OCI-LY7 (cell line): ENCODE measurements at regions not wholly inside any gene's neighbourhood (a gene's known extent, or its start where the extent isn't known, plus 50 kb on each side); places are given as distances from the start of the nearest gene placed in this dataset.

Source experiments
- EZH2phosphoT487 ChIP-seq: fragments of 200-600 bp; sonication (generic); IDR thresholded peaks from 2 replicates; pipeline ENCODE4 v1.6.1; 2018; ENCODE audit warnings: low read depth, borderline replicate concordance, mild to moderate bottlenecking, mixed run types, antibody characterized with exemption, low read length, moderate library complexity, mixed read lengths
- TF ChIP-seq, protein P1 (sequence below): fragments of 200-600 bp; sonication (generic); conservative IDR thresholded peaks from 2 replicates; pipeline ENCODE4 v1.5.1; 2014; ENCODE audit warnings: mild to moderate bottlenecking, antibody characterized with exemption, low read length, moderate library complexity, mixed read lengths

DNA sequence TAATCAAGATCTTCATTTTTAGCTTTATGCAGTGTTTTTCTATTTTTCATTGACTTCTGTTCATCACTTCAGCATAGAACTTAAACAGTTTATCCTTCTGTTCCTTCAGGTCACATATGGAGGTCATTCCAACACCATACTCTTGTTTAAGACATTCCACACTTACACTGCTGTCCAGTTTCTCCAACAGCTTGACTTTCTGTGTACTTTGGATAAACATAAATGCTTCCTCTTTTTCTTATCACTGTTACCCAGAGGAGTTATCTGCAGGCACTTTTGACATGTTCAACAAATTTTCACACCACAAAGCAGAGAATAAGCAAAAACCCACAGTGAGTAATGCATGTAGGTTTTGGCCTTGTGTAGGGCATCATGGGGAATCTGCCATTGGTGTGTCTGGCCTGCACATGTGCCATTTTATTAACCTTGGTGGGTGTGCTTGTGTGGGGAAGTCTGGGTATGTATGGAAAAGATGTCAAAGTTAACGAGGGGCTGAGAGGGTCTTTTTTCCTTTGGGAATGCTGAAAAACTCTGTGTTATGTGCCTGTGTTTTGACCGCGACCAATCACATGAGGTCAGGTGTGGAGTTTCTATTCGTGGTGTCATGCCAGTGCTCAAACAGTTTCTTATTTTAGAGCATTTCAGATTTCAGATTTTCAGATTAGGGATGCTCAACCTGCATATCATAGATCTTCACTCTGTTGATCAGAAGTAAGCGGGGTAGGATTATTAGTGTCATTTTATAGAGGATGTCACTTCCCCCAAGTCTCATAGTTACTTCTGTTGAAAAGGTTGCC lies 53.9 kb upstream of the ACVR1 start:
- TF ChIP-seq, protein P1, sequence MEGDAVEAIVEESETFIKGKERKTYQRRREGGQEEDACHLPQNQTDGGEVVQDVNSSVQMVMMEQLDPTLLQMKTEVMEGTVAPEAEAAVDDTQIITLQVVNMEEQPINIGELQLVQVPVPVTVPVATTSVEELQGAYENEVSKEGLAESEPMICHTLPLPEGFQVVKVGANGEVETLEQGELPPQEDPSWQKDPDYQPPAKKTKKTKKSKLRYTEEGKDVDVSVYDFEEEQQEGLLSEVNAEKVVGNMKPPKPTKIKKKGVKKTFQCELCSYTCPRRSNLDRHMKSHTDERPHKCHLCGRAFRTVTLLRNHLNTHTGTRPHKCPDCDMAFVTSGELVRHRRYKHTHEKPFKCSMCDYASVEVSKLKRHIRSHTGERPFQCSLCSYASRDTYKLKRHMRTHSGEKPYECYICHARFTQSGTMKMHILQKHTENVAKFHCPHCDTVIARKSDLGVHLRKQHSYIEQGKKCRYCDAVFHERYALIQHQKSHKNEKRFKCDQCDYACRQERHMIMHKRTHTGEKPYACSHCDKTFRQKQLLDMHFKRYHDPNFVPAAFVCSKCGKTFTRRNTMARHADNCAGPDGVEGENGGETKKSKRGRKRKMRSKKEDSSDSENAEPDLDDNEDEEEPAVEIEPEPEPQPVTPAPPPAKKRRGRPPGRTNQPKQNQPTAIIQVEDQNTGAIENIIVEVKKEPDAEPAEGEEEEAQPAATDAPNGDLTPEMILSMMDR, result no peak
- TF ChIP-seq EZH2phosphoT487, result no peak
